ENCODE measurements at regions not wholly inside any gene's neighbourhood (a gene's known extent, or its start where the extent isn't known, plus 50 kb on each side); places are given as distances from the start of the nearest gene placed in this dataset.

DNA sequence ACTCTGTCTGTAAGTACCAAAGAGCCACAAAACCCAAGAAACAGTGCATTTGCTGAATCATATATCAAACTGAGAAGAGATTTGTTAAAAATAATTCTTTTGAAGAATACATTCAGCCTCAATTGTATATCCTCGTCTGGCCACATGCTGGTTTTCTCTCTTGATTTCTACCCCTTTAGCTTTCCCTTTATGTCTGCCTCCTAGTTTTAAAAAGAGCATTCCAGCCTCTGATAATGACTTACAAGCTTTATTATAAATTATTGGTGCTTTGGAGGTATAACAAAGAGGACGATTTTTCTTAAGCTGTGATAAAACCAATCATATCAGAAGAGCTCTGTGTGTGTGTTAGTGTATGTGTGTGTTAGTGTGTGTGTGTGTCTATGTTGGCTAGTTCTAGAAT lies 70.4 kb upstream of the ROBO2 start:
- H3K4me2 ChIP-seq, result no peak overlapping the region
- no peak overlapping the region for H2AFZ ChIP-seq (ENCODE audit: low read depth)
- H3K27ac ChIP-seq (ENCODE audit: low read depth in 2 of 2, low read length in 1 of 2), result no peak overlapping the region
- ChIA-PET CTCF (interaction anchor here (1.1 kb wide), 1 partner anchor 215 kb away, joined by 4 read pairs; no protein-coding TSS in a partner anchor), POLR2A (no interaction called here)
- no peaks in the 10 kb centered on the region for H3K27me3 ChIP-seq (ENCODE audit: insufficient read depth)
- no peak overlapping the region for H3K9ac ChIP-seq
- no peak for DNase-seq
- no peaks in the 10 kb centered on the region for H3K9me2 ChIP-seq
- H3K79me2 ChIP-seq (ENCODE audit: insufficient read depth), result no peaks in the 10 kb centered on the region
- H3K4me1 ChIP-seq (ENCODE audit: control insufficient read depth in 1 of 2, insufficient read depth in 2 of 2, low read depth in 1 of 2, low read length in 1 of 2), result no peaks in the 10 kb centered on the region
- H3K9me3 ChIP-seq, result no peaks in the 10 kb centered on the region
- no peak for TF ChIP-seq EP300 (IDR thresholded peaks at IDR 0.05; ENCODE audit: borderline replicate concordance in 1 of 2, low read depth in 1 of 2, low read length in 1 of 2)
- TF ChIP-seq, protein P1, sequence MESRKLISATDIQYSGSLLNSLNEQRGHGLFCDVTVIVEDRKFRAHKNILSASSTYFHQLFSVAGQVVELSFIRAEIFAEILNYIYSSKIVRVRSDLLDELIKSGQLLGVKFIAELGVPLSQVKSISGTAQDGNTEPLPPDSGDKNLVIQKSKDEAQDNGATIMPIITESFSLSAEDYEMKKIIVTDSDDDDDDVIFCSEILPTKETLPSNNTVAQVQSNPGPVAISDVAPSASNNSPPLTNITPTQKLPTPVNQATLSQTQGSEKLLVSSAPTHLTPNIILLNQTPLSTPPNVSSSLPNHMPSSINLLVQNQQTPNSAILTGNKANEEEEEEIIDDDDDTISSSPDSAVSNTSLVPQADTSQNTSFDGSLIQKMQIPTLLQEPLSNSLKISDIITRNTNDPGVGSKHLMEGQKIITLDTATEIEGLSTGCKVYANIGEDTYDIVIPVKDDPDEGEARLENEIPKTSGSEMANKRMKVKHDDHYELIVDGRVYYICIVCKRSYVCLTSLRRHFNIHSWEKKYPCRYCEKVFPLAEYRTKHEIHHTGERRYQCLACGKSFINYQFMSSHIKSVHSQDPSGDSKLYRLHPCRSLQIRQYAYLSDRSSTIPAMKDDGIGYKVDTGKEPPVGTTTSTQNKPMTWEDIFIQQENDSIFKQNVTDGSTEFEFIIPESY (IDR thresholded peaks at IDR 0.05; ENCODE audit: borderline replicate concordance, low read depth), result no peak
- no peaks in the 10 kb centered on the region for H4K20me1 ChIP-seq (ENCODE audit: insufficient read depth)
- H3K4me3 ChIP-seq (ENCODE audit: low read depth in 2 of 2, low read length in 1 of 2), result no peak overlapping the region
- WGBS (ENCODE audit: low lambda C conversion rate), result 20% methylated on average over 2 of the region's 2 CpGs
- H3K36me3 ChIP-seq (replicated peaks in 1 of 2; ENCODE audit: control insufficient read depth in 1 of 2, insufficient read depth in 2 of 2, low read length in 1 of 2), result no peaks in the 10 kb centered on the region
- no peaks in the 10 kb centered on the region for H3F3A ChIP-seq (replicated peaks; ENCODE audit: insufficient read depth)

DNA sequence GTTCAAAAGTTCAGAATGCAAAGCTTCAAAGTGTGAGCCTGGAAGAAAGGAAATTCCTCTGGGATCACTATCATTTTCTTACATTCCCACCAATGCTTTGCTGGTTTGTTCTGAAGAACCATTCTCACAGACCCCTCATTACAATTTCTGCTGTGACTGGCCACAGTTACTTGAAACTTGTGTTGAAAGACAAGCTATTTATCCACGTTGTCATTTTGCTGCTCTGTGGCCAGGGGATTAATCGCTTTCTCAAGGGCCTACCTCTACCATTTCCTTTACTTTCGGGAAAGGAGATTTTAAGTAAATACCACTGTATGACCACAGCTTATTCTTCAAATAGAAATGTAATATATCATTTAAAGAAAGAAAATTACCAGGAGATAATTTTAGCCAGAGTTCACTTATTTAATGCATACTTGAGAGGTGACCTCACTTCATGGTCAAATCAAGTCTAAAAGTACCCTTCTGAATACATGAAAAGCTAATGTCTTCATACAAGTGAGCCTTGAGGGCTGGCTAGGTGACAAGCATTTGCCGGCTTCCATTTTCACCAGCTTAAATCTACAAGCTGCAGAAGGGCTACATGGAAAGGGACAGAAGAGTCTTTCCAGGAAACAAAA lies 69.8 kb upstream of the ROBO2 start:
- no peak overlapping the region for H2AFZ ChIP-seq (ENCODE audit: low read depth)
- H3K27ac ChIP-seq (ENCODE audit: low read depth in 2 of 2, low read length in 1 of 2), result no peak overlapping the region
- ChIA-PET CTCF (no interaction called here), POLR2A (no interaction called here)
- no peaks in the 10 kb centered on the region for H3K79me2 ChIP-seq (ENCODE audit: insufficient read depth)
- no peaks in the 10 kb centered on the region for H3F3A ChIP-seq (replicated peaks; ENCODE audit: insufficient read depth)
- no peak for DNase-seq
- H3K4me1 ChIP-seq (ENCODE audit: control insufficient read depth in 1 of 2, insufficient read depth in 2 of 2, low read depth in 1 of 2, low read length in 1 of 2), result no peaks in the 10 kb centered on the region
- H3K9me2 ChIP-seq, result no peaks in the 10 kb centered on the region
- no peaks in the 10 kb centered on the region for H3K36me3 ChIP-seq (replicated peaks in 1 of 2; ENCODE audit: control insufficient read depth in 1 of 2, insufficient read depth in 2 of 2, low read length in 1 of 2)
- H3K4me2 ChIP-seq, result no peak overlapping the region
- no peak overlapping the region for H3K9ac ChIP-seq
- no peak overlapping the region for H3K4me3 ChIP-seq (ENCODE audit: low read depth in 2 of 2, low read length in 1 of 2)
- 40% methylated on average over 4 of the region's 4 CpGs for WGBS (ENCODE audit: low lambda C conversion rate)
- H3K27me3 ChIP-seq (ENCODE audit: insufficient read depth), result no peaks in the 10 kb centered on the region
- no peaks in the 10 kb centered on the region for H3K9me3 ChIP-seq
- TF ChIP-seq JUND (IDR thresholded peaks at IDR 0.05), result no peak
- TF ChIP-seq, protein P2, sequence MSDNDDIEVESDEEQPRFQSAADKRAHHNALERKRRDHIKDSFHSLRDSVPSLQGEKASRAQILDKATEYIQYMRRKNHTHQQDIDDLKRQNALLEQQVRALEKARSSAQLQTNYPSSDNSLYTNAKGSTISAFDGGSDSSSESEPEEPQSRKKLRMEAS (IDR thresholded peaks at IDR 0.05; ENCODE audit: low read depth), result no peak
- TF ChIP-seq, protein P3, sequence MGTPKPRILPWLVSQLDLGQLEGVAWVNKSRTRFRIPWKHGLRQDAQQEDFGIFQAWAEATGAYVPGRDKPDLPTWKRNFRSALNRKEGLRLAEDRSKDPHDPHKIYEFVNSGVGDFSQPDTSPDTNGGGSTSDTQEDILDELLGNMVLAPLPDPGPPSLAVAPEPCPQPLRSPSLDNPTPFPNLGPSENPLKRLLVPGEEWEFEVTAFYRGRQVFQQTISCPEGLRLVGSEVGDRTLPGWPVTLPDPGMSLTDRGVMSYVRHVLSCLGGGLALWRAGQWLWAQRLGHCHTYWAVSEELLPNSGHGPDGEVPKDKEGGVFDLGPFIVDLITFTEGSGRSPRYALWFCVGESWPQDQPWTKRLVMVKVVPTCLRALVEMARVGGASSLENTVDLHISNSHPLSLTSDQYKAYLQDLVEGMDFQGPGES (IDR thresholded peaks at IDR 0.05; ENCODE audit: low read depth, low read length), result no peak
- TF ChIP-seq CHD2 (IDR thresholded peaks at IDR 0.05; ENCODE audit: low read length, partially characterized antibody), result no peak
- TF ChIP-seq SMC3 (IDR thresholded peaks at IDR 0.05; ENCODE audit: low read depth, low read length), result no peak
- TF ChIP-seq POLR2AphosphoS5 (IDR thresholded peaks at IDR 0.05; ENCODE audit: low read depth, low read length), result no peak
- TF ChIP-seq EZH2phosphoT487 (IDR thresholded peaks at IDR 0.05; ENCODE audit: borderline replicate concordance, low read depth), result no peak
- no peak for TF ChIP-seq EP300 (IDR thresholded peaks at IDR 0.05; ENCODE audit: borderline replicate concordance in 1 of 2, low read depth in 1 of 2, low read length in 1 of 2)
- no peak for TF ChIP-seq GABPA (IDR thresholded peaks at IDR 0.05; ENCODE audit: low read depth)
- TF ChIP-seq MEF2A (IDR thresholded peaks at IDR 0.05; ENCODE audit: borderline replicate concordance, low read depth), result no peak
- TF ChIP-seq YY1 (IDR thresholded peaks at IDR 0.05; ENCODE audit: low read depth), result no peak
- no peak for TF ChIP-seq GATA2 (CRISPR knock-in tag; IDR thresholded peaks at IDR 0.05)
- TF ChIP-seq, protein P4, sequence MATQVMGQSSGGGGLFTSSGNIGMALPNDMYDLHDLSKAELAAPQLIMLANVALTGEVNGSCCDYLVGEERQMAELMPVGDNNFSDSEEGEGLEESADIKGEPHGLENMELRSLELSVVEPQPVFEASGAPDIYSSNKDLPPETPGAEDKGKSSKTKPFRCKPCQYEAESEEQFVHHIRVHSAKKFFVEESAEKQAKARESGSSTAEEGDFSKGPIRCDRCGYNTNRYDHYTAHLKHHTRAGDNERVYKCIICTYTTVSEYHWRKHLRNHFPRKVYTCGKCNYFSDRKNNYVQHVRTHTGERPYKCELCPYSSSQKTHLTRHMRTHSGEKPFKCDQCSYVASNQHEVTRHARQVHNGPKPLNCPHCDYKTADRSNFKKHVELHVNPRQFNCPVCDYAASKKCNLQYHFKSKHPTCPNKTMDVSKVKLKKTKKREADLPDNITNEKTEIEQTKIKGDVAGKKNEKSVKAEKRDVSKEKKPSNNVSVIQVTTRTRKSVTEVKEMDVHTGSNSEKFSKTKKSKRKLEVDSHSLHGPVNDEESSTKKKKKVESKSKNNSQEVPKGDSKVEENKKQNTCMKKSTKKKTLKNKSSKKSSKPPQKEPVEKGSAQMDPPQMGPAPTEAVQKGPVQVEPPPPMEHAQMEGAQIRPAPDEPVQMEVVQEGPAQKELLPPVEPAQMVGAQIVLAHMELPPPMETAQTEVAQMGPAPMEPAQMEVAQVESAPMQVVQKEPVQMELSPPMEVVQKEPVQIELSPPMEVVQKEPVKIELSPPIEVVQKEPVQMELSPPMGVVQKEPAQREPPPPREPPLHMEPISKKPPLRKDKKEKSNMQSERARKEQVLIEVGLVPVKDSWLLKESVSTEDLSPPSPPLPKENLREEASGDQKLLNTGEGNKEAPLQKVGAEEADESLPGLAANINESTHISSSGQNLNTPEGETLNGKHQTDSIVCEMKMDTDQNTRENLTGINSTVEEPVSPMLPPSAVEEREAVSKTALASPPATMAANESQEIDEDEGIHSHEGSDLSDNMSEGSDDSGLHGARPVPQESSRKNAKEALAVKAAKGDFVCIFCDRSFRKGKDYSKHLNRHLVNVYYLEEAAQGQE (IDR thresholded peaks at IDR 0.05; ENCODE audit: low read depth, low read length), result no peak
- TF ChIP-seq FOXM1 (IDR thresholded peaks at IDR 0.05; ENCODE audit: low read depth), result no peak
- TF ChIP-seq SIN3A (IDR thresholded peaks at IDR 0.05; ENCODE audit: borderline replicate concordance, low read depth, low read length), result no peak
- no peak for TF ChIP-seq RCOR1 (IDR thresholded peaks at IDR 0.05; ENCODE audit: low read length)
- H4K20me1 ChIP-seq (ENCODE audit: insufficient read depth), result no peaks in the 10 kb centered on the region
